Astrocyte of the hippocampus (primary cell): ENCODE measurements at regions not wholly inside any gene's neighbourhood (a gene's known extent, or its start where the extent isn't known, plus 50 kb on each side); places are given as distances from the start of the nearest gene placed in this dataset.

Source experiments
- DNase-seq: peaks from one replicate; pipeline ENCODE4 v3.0.0; 2011; ENCODE audit warnings: low read depth, low spot score

DNA sequence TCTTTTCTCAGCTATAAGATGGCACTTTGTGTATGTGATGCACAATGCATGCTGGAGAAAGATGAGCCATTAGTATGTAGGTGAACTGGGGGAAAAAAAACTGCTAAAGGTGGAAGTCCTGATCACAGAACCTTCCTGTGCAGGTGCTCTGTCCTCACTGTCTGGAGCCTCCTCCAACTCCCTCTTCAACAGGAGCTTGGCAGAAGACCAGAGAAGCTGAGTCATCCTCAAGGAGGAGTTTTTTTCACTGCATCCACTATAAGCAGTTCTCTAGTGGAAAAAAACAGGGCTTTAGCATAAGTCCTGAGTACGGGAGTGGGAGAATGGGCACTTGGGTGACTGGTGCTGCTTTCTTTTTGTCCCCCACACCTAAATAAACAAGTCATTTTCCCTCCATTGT is 168.4 kb upstream of the CADPS start:
- peak; percentile 64 for DNase-seq

DNA sequence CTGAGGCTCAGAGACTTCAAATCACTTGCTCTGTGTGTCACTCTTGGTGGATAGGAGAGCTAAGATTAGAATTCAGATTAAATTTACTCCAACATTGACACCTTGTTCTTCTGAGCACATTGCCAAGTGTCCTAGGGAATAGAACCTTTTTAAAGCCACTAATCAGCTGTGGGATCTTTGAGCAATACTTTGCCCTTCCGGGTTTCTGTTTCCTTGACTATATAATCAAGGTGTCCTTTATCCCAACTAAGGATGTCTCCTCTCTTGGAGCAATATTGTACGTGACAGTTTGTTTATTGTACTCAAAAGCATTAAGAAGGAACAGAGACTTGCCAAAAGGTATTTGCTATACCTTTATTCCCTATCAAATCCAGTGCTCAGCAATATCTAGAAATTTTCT is 170.9 kb upstream of the CADPS start:
- no peak for DNase-seq

DNA sequence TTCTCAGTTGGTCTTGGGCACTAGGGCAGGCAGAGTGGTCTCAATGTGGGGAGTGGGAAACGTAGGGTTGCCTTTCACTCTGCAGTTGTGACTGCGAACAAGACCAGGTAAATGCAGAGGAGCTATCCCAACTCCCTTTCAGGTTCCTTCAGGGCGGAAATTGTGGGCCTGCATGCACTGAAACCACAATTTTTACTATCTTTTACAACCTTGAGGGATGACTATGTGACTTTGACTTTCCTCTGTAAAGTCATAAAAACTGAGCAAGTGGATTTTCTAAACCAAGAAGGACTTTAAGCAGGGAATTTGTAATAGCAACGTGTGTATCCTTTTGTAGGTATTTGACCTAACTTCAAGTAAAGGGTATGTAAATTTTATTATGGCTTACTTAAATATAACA is 171.4 kb upstream of the CADPS start:
- DNase-seq, result no peak

DNA sequence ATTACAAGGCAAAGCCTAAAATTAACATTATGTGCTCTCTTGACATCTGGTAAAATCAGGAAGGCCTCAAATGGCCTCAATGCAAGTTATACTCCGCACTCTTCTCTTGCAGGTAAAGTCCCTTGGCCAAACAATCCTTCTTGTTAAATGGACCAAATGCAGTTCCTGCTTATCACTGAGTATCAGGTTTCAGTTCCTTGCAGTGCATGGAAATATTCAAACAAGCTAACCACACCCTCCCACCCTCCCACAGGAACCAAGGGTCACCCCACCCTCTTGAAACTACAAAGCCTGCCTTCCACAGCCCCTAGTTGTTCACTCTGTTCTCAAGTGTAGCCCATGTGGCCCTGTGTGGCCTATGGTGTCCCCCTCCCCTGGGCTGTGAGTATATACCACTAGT is 171.9 kb upstream of the CADPS start:
- DNase-seq, result peak; percentile 6

DNA sequence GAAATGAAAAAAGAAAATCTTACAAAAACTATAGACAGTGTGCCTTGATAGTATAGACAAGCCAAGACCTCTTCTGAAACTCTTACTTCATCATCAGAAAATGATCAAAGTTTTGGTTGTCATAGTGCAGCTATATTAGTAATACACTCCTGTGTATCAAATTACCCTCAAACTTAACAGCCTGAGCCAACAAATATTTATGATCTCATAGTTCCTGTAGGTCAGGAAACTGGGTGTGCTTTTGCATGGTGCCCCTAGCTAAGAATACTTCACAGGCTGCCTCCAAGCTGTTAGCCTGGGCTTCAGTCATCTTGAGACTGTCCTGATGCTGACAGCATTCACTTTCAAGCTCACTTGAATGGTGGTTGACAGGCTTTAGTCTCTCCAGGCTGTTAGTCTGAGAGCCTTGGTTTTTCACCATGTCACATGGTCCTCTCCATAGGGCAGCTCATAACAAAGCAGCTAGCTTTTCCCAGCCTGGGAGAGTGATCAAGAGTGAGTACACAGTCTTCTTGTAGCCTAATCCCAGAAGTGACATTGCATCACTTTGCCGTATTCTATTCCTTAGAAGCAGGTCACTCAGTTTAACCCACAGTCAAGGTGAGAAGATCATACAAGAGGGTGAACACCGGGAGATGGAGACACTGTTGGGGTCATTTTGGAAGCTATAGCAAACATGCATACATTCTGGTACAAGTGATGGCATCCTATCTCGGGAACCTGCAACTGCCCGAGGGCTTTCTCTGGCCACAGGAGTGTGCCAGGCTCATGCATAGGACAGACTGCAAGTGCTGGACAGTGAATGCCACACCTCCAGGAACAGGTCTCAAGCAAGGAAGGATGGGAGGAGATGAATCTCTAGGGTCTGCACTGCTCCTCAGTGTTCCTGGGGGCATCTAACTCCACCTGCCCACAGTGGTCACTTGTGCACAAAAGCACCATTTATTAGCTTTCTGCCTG is 173.4 kb upstream of the CADPS start:
- no peak for DNase-seq

DNA sequence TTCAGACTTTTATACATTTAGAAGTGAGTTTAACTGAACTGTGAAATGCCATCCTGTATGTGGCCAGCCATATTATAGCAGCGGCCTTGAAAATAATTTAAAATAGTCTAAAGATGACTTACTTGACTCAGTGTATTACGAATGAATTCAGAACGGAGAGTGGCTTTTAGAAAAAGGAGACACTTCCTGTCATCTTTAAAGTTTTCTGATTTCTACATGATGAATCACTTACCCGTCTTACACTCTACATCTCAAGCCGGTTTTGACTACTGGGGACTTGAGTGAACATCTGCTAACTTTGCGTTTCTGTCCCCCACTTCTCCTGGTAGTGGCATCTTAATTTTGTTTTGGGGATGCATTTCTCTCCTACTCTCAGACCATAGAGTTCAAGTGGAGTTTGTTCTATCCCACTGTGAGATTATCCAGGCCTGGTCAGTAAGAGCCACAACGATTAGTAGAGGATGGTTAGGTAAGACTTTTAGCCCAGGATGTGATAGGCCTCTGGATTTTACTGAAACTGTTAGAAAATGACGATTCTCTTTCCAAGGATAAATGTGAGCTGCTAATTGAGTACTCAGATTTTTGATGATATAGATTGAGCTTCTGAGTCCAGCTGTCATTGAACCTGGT is 175.4 kb upstream of the CADPS start:
- no peak for DNase-seq

DNA sequence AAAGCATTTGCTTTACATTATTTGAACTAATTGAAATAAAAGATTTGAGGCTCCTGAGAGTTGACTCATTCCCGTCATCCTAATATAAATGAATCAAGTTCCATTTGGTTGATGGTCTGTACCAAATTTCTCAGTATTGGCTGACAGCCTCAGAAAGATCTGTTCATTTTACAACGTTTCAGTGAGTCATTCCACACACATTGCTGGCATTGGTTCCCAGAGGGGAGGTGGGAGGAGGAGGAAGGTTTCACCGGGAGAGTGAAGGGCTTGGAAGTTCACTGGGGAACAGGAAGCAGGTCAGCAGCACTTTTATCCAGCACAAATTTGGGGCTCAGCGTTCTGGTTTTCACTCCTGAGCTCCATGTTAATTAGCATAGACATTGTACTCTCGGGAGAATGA is 176.7 kb upstream of the CADPS start:
- peak; percentile 90 for DNase-seq

DNA sequence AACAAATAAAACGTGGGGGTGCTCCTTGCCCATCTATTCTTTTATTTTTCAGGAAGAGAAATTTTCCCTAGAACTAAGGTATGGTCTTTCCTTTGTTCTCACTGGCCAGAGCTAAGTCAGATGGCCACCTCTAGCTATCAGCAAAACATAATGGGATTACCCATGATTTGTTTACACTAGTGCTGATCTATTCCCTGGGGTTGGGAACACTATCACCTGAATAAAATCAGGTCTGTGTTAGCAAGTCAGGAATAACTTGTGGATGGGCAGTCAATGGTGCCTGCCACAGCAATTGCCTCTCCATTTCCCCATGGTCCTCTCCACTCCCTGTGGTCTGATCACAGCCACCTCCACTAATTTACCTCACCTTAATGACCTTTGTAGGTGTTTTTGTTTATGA is 181.7 kb upstream of the CADPS start:
- no peak for DNase-seq

DNA sequence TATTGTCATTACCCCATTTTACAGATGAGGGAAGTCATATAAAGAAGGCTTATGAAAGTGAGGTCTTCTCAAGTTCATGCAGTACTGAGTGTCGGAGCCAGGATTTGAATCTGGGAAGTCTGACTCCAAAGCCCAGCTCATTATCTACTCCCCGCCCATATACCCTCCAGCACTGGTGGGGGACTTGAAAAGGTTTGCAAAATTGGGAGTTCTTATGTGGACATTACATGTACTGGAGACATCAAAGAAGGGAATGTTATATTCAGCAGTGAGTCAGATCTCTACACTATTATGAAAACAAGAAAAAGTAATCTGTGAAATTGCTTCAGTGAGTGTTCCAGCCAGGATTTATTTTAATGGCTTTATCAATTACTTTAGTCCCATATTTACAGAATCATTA is 185.2 kb upstream of the CADPS start:
- DNase-seq, result peak; percentile 23

DNA sequence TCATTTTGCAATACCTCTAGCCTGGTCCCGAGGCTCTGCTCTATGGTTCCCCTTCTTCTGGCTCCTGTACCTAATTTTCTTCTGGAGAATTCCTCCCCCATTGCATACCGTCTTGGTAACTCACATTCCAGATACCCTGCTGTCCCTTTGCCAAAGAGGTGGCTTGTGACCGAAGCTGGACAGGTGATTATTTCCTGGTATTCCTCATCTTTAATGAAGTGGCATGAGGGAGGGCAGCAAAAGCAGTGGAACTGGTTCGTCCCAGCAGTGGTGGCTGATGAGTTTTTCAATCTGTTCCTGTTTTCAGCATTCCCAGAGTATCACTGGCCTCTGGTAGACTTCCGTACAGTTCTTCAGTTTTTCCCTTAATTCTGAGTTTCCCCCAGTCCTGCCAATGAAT is 186.2 kb upstream of the CADPS start:
- peak; percentile 1 for DNase-seq

DNA sequence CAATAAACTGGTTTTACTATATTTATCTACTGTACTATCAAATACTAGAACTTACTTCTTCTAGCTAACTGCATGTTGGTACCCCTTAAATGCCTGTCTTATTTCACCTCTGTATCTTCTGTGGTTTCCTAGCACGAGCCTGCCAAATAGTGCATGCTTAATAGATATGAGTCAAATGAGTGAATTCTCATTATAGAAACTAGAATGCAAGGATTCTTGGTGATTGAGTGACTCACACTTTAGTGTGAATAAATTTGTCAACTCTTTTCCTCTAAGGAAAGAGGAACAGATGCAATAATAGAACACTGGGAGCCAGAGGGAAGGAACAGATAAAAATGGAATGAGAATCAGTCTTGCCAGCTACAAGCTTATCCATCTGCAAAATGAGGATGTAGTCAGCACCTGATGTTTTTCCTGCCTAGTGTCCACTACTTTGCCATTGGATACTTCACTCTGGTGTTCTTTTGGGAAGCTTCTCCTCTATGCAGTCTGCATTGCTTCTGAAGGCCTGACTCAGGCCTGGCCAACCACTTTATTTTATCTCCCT is 189.1 kb upstream of the CADPS start:
- DNase-seq, result peak; percentile 65

DNA sequence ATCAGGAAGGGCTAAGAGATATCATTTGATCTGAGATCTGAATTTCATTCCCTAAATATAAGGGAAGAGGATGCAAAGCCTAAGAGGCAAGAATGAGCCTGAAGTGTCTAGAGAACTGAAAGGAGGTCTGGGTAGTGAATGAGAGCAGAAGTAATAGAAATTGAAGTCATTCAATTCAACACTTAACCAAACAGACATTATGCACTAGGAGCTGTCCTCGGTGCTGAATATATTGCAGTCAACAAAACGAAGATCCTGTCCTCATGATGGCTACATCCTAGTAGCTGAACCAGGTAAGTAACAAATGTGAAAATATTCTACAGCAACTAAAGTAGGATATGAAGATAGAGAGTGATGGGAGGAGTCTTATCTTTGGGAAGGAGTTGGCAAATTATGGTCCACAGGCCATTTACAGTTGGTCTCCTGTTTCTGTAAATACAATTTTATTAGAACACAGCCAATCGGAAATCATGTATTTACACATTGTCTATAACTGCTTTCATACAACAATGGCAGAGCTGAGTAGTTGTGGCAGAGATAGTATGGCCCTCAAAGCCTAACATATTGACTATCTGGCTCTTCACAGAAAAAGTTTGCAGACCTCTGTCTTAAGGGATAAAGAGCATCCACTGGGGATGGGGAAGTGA is 192.9 kb upstream of the CADPS start:
- DNase-seq, result peak; percentile 84

DNA sequence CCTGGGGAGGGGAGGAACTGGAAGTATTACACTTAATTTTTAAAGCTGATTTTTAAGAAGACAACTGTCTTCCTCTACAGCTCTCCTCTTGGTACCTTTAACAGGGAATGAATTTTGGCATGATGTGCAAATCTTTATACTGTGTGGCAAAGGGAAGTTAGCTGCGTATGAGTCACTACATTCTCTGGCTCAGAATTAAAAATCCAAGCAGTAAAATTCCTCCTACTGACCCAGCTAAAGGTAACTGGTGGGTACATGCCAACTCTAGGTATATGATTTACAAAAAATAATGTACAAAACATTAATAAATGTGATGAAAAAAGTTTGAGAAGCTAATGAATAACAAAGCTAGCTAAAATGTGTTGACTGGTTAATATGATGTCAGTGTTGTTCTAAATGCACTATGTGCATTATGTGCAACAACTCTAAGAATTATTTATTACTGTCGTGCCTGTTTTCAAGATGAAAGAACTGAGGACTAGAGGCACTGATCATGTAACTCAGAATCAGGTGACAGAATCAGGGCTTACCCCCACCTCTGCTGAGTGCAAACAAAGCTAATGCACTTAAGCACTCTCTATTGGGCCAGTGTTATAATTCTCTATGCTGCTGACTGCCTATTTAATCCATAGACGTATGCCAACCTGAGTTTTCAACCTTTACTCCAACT is 194.7 kb upstream of the CADPS start:
- peak; percentile 55 for DNase-seq

DNA sequence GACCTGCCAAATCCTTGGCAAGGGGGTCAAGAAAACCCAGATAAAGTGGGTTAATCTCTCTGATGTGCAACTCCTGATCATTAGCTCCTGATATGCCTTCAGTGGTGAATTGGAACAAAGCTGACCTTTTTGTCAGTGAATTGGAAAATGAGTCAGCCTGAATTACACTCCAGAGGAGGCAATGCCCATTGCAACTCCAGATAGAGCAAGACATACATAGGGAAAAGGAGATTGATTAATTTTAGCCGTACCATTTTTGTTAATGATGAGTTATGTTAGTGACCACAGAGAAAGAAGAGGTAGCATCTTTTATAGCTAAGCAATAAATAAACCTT is 195.2 kb upstream of the CADPS start:
- DNase-seq, result peak; percentile 6

DNA sequence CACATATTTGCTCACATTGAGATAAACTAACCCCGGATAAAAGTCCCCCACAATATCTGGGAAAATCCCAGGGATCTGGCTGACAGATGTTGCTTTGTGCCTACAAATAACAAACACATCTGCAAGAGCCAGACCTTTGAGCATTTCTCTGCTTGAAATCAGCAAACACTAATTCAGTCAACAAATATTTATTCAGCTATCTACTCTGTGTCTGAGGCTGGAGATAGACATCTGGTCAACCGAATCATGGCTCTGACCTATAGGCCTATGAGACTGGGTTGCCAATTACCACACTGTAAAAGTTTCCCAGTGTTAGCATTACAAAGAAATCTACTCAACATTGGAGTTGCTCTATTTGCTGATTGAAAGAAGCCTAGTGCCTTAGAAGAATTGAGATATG is 201.1 kb upstream of the CADPS start:
- no peak for DNase-seq

DNA sequence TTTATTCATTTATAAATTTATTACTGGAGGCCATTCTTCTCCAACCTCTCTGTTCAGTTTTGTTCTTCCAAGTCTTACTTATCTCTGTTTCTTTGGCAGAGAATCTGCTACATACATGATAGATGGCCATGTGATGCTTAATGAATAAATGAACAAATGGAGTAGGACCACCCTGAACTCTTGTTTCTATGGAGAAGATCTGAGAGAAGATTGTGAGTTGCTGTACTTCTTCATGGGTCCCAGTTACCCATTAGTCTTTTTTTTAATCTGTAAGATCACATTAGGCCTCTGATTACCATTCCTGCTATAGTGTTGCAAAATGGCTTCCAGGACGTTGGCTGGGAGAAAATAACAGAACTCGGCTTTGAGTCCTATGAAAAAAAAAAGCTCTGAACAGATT is 191.9 kb upstream of the SYNPR start:
- DNase-seq, result no peak

DNA sequence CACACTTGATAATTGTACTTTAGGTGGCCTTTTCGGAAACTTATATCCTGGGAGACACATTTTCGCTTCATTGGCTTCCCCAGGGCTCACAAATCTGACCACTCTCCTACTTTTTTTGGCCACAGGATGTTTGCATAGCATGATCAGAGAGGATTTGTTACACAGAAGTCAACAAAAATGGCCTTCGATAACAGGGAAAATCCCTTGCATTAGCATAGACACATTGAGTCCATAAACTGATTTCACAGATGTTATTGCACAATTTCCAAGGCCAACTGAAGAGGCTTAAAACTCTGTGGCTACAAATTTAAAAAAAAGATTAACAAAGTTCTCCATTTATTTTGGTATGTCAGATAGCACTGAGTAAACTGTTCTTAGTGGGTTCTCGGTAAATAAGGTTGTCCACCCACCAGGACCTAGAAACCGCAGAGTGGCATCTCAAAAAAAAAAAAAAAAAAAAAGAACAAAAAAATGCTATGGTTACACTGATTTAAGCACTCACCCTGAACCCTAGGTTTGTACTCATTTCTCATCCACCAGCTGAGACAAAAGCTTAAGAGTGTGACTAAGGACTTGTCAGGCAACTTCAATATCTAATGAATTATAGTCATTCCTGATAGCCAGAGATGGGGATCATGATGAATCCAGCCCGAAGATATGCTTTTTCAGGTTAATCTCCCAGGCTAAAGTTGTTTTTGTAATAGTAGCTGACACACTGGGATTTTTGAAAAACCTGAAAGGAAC is 188.9 kb upstream of the SYNPR start:
- DNase-seq, result no peak

DNA sequence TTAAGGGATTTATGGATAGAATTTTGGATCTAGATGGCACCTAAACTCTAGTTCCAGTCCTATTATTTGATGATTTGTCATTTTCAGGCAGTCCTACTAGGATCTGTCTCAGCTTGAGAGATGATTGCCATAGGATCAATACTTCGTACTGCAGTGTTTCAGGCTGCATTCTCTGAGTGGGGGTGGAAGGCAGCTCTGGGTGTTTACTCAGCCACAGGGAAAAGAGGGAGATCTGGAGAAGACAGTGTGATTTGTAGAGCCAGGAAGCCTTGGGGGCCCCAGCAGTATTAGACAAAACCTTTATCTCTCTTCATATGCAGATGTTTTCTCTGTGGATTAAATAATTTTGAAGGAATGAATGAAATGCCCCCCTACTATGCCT is 188.4 kb upstream of the SYNPR start:
- DNase-seq, result no peak

DNA sequence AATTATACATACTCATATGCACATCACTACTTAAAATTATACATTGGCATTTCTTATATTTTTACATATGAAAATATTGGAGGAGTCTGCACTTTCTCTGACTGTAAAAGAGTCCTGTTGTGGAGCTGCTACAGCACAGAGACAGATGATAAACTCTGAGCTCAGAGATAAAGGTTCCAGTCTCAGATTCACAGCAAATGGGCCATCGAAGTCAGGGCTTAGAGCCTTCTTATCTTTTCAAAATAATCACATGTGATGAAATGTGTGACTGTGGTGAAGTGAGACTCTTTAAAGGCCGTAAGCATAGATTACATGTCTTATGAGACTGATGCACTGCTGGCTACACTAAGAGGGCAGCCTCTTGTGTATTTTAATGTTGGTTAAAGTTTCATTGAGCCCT is 187.5 kb upstream of the SYNPR start:
- no peak for DNase-seq

DNA sequence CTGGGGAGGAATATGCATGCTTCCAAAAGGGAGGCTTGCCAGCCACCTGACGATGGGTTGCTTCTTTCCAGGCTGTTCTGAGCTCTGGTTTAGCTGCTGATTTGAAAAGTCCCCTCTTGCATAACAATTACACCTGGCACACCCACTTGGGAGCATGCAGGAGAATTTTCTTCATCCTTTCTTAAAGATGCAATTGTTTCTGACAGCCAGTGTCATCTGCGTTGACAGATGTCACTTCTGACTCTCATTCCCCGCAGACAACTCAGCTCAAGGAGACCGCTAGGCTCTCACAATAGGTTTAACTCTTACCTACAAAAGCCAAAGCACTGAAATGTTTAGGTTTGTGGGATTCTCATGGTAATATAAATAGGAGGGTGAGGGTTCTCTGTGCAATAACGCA is 185.6 kb upstream of the SYNPR start:
- no peak for DNase-seq

DNA sequence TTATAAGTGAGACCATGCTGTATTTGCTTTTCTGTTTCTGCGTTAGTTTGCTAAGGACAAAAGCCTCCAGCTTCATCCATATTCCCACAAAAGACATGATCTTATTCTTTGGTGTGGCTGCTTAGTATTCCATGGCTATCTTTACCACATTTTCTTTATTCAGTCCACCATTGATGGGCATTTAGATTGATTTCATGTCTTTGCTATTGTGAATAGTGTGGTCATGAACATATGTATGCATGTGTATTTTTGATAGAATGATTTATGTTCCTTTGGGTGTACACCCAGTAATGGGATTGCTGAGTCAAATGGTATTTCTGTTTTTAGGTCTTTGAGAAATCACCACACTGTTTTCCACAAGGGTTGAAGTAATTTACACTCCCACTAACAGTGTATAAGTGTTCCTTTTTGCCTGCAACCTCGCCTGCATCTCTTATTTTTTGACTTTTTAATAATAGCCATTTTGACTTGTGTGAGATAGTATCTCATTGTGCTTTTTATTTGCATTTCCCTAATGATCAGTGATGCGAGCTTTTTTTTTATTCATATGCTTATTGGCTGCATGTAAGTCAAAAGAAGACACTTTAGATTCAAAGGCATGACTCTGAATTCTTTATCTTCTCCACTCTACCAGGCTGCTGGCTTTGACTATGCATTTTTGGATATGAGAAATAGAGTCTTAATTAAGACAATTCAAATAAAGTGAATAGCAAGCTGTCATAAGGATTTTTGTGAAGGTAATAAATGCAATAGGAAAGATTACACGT is 183.3 kb upstream of the SYNPR start:
- no peak for DNase-seq
